SK-N-SH treated with all-trans-retinoic acid at 6 μM for 48 hours (cell line): ENCODE measurements at regions not wholly inside any gene's neighbourhood (a gene's known extent, or its start where the extent isn't known, plus 50 kb on each side); places are given as distances from the start of the nearest gene placed in this dataset.

Experiments used
- ATAC-seq: fragments of 200-7000 bp; cut with Tn5 transposase; 3 replicates; pipeline ENCODE4 v1.9.1; 2020; ENCODE audit warnings: mild to moderate bottlenecking, moderate library complexity
- ARNTL ChIP-seq: fragments of 450-650 bp; formaldehyde crosslinking; IDR thresholded peaks from 2 replicates; pipeline ENCODE4 v1.5.0; 2020; ENCODE audit warnings: low read depth, mild to moderate bottlenecking, moderate library complexity, borderline replicate concordance
- BACH2 ChIP-seq: fragments of 250-450 bp; sonication (Bioruptor Pico); IDR thresholded peaks from 2 replicates; pipeline ENCODE4 v1.9.0; 2021; ENCODE audit warnings: mild to moderate bottlenecking, borderline replicate concordance
- CSDC2 ChIP-seq: fragments of 250-450 bp; sonication (Bioruptor Pico); IDR thresholded peaks from 2 replicates; pipeline ENCODE4 v1.5.0; 2020; ENCODE audit warnings: mild to moderate bottlenecking, moderate library complexity
- ESRRG ChIP-seq: fragments of 250-450 bp; sonication (Bioruptor Pico); IDR thresholded peaks from 2 replicates; pipeline ENCODE4 v1.6.1; 2021; ENCODE audit warnings: mild to moderate bottlenecking
- GLIS3 ChIP-seq: fragments of 250-450 bp; sonication (Bioruptor Pico); IDR thresholded peaks from 2 replicates; pipeline ENCODE4 v1.5.0; 2020; ENCODE audit warnings: mild to moderate bottlenecking, moderate library complexity
- ISL1 ChIP-seq: fragments of 250-450 bp; sonication (Bioruptor Pico); IDR thresholded peaks from 2 replicates; pipeline ENCODE4 v2.1.2; 2022; ENCODE audit warnings: mild to moderate bottlenecking, moderate library complexity
- OSR1 ChIP-seq: fragments of 250-450 bp; sonication (Bioruptor Pico); IDR thresholded peaks from 2 replicates; pipeline ENCODE4 v1.8.0; 2022; ENCODE audit warnings: moderate library complexity, mild to moderate bottlenecking, inconsistent platforms
- PPARA ChIP-seq: fragments of 250-450 bp; sonication (Bioruptor Pico); IDR thresholded peaks from 2 replicates; pipeline ENCODE4 v1.5.0; 2020; ENCODE audit warnings: mild to moderate bottlenecking, borderline replicate concordance
- RARB ChIP-seq: fragments of 250-450 bp; sonication (Bioruptor Pico); IDR thresholded peaks from 2 replicates; pipeline ENCODE4 v1.8.0; 2021; ENCODE audit warnings: mild to moderate bottlenecking, moderate library complexity
- TCF4 ChIP-seq: fragments of 250-450 bp; sonication (Bioruptor Pico); IDR thresholded peaks from 2 replicates; pipeline ENCODE4 v1.8.0; 2021; ENCODE audit warnings: mild to moderate bottlenecking, moderate library complexity, borderline replicate concordance
- ZC3H10 ChIP-seq: fragments of 250-450 bp; sonication (Bioruptor Pico); IDR thresholded peaks from 2 replicates; pipeline ENCODE4 v1.5.1; 2021; ENCODE audit warnings: mild to moderate bottlenecking, moderate library complexity
- ZFP3 ChIP-seq: fragments of 250-450 bp; sonication (Bioruptor Pico); IDR thresholded peaks from 2 replicates; pipeline ENCODE4 v1.5.0; 2020; ENCODE audit warnings: mild to moderate bottlenecking, moderate library complexity
- ZNF565 ChIP-seq: fragments of 450-650 bp; formaldehyde crosslinking; conservative IDR thresholded peaks from 2 replicates; pipeline ENCODE4 v1.5.0; 2020; ENCODE audit warnings: low read depth, mild to moderate bottlenecking, moderate library complexity
- ZNF70 ChIP-seq: fragments of 450-650 bp; formaldehyde crosslinking; IDR thresholded peaks from 2 replicates; pipeline ENCODE4 v1.5.0; 2020; ENCODE audit warnings: mild to moderate bottlenecking, moderate library complexity
- ZNF8 ChIP-seq: fragments of 450-650 bp; formaldehyde crosslinking; IDR thresholded peaks from 2 replicates; pipeline ENCODE4 v1.5.0; 2020; ENCODE audit warnings: mild to moderate bottlenecking, moderate library complexity
- TF ChIP-seq, protein P1 (sequence below): fragments of 250-450 bp; sonication (Bioruptor Pico); IDR thresholded peaks from 2 replicates; pipeline ENCODE4 v1.5.1; 2021; ENCODE audit warnings: mild to moderate bottlenecking, moderate library complexity
- TF ChIP-seq, protein P2 (sequence below): fragments of 250-450 bp; sonication (Bioruptor Pico); IDR thresholded peaks from 2 replicates; pipeline ENCODE4 v1.5.0; 2020; ENCODE audit warnings: mild to moderate bottlenecking, moderate library complexity
- TF ChIP-seq, protein P3 (sequence below): fragments of 250-450 bp; sonication (Bioruptor Pico); IDR thresholded peaks from 2 replicates; pipeline ENCODE4 v1.8.0; 2021; ENCODE audit warnings: low read depth, mild to moderate bottlenecking, moderate library complexity, borderline replicate concordance
- TF ChIP-seq, protein P4 (sequence below): fragments of 250-450 bp; sonication (Bioruptor Pico); IDR thresholded peaks from 2 replicates; pipeline ENCODE4 v1.5.1; 2020; ENCODE audit warnings: low read depth, mild to moderate bottlenecking, moderate library complexity
- TF ChIP-seq, protein P5 (sequence below): fragments of 250-450 bp; sonication (Bioruptor Pico); IDR thresholded peaks from 2 replicates; pipeline ENCODE4 v1.8.0; 2020; ENCODE audit warnings: mild to moderate bottlenecking, moderate library complexity, borderline replicate concordance

DNA sequence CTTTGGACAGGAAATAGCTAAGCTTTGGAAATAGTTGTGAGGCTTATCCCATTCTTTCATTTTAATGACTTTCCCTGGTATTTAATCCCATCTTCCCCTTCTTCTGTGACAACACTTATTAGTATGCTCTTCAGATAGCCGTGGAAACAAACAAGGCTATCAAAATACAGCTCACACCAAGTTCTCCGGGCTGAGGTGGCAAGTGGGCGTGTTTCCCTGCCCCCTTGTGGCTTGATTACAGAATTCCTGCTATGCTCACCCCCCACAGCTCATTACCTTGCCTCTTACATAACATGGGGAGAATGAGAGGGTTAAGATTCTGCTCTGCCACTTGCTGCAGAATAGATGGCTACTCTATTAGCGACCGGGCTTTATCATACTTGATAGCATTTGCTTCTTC lies 437.1 kb upstream of the TLE4 start:
- ATAC-seq: no peak
- TF ChIP-seq ZC3H10 (CRISPR knock-in tag): no peak
- TF ChIP-seq, protein P1, sequence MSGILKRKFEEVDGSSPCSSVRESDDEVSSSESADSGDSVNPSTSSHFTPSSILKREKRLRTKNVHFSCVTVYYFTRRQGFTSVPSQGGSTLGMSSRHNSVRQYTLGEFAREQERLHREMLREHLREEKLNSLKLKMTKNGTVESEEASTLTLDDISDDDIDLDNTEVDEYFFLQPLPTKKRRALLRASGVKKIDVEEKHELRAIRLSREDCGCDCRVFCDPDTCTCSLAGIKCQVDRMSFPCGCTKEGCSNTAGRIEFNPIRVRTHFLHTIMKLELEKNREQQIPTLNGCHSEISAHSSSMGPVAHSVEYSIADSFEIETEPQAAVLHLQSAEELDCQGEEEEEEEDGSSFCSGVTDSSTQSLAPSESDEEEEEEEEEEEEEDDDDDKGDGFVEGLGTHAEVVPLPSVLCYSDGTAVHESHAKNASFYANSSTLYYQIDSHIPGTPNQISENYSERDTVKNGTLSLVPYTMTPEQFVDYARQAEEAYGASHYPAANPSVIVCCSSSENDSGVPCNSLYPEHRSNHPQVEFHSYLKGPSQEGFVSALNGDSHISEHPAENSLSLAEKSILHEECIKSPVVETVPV: no peak
- TF ChIP-seq ZNF565: no peak
- TF ChIP-seq ZNF70 (CRISPR knock-in tag): no peak
- TF ChIP-seq ESRRG (CRISPR knock-in tag): no peak
- TF ChIP-seq ARNTL (CRISPR knock-in tag): no peak
- no peak for TF ChIP-seq ISL1 (CRISPR knock-in tag)
- TF ChIP-seq, protein P2, sequence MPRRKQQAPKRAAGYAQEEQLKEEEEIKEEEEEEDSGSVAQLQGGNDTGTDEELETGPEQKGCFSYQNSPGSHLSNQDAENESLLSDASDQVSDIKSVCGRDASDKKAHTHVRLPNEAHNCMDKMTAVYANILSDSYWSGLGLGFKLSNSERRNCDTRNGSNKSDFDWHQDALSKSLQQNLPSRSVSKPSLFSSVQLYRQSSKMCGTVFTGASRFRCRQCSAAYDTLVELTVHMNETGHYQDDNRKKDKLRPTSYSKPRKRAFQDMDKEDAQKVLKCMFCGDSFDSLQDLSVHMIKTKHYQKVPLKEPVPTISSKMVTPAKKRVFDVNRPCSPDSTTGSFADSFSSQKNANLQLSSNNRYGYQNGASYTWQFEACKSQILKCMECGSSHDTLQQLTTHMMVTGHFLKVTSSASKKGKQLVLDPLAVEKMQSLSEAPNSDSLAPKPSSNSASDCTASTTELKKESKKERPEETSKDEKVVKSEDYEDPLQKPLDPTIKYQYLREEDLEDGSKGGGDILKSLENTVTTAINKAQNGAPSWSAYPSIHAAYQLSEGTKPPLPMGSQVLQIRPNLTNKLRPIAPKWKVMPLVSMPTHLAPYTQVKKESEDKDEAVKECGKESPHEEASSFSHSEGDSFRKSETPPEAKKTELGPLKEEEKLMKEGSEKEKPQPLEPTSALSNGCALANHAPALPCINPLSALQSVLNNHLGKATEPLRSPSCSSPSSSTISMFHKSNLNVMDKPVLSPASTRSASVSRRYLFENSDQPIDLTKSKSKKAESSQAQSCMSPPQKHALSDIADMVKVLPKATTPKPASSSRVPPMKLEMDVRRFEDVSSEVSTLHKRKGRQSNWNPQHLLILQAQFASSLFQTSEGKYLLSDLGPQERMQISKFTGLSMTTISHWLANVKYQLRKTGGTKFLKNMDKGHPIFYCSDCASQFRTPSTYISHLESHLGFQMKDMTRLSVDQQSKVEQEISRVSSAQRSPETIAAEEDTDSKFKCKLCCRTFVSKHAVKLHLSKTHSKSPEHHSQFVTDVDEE (CRISPR knock-in tag): no peak
- TF ChIP-seq, protein P3, sequence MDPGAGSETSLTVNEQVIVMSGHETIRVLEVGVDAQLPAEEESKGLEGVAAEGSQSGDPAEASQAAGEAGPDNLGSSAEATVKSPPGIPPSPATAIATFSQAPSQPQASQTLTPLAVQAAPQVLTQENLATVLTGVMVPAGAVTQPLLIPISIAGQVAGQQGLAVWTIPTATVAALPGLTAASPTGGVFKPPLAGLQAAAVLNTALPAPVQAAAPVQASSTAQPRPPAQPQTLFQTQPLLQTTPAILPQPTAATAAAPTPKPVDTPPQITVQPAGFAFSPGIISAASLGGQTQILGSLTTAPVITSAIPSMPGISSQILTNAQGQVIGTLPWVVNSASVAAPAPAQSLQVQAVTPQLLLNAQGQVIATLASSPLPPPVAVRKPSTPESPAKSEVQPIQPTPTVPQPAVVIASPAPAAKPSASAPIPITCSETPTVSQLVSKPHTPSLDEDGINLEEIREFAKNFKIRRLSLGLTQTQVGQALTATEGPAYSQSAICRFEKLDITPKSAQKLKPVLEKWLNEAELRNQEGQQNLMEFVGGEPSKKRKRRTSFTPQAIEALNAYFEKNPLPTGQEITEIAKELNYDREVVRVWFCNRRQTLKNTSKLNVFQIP (CRISPR knock-in tag): no peak
- TF ChIP-seq CSDC2 (CRISPR knock-in tag): no peak
- no peak for TF ChIP-seq PPARA (CRISPR knock-in tag)
- TF ChIP-seq BACH2 (CRISPR knock-in tag): no peak
- TF ChIP-seq, protein P4, sequence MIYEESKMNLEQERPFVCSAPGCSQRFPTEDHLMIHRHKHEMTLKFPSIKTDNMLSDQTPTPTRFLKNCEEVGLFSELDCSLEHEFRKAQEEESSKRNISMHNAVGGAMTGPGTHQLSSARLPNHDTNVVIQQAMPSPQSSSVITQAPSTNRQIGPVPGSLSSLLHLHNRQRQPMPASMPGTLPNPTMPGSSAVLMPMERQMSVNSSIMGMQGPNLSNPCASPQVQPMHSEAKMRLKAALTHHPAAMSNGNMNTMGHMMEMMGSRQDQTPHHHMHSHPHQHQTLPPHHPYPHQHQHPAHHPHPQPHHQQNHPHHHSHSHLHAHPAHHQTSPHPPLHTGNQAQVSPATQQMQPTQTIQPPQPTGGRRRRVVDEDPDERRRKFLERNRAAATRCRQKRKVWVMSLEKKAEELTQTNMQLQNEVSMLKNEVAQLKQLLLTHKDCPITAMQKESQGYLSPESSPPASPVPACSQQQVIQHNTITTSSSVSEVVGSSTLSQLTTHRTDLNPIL: no peak
- TF ChIP-seq RARB (CRISPR knock-in tag): no peak
- TF ChIP-seq ZFP3 (CRISPR knock-in tag): no peak

DNA sequence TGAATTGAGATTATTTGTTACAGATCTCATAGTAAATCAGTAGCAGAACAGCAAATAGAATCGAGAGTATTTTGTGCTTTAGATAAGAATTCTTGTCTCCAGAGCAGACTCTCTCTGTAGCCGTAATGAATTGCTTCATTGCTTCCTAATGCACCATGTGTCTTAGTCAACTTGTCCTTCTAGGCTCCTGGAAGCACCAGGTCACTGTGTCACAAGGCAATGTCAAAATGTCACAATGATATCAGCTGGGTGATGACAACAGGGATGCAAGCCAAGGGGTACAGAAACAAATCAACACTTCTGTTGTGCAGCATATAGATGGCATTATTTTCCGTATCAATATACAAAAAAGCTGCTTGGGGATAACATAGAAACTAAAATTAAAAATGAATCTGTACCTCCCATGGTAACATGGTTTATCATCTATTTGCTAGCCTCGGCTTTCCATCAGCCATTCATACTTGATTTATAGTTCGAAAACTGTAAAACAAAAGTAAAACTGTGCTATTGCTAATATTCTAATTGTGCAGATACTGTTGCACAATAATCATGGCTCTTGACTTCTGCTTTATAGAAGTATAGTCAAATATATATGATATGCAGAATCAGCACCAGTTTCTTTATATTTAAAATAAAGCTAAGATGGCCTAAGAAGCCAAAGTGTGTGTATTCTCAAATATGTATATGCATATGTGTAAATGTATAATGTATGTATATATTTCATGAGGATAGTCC lies 435.9 kb upstream of the TLE4 start:
- TF ChIP-seq CSDC2 (CRISPR knock-in tag) (no peak), ZNF565 (no peak), ESRRG (CRISPR knock-in tag) (no peak), BACH2 (CRISPR knock-in tag) (no peak), ZNF8 (CRISPR knock-in tag) (no peak), ZC3H10 (CRISPR knock-in tag) (no peak), GLIS3 (CRISPR knock-in tag) (no peak), PPARA (CRISPR knock-in tag) (no peak), TCF4 (CRISPR knock-in tag) (no peak)
- TF ChIP-seq, protein P5, sequence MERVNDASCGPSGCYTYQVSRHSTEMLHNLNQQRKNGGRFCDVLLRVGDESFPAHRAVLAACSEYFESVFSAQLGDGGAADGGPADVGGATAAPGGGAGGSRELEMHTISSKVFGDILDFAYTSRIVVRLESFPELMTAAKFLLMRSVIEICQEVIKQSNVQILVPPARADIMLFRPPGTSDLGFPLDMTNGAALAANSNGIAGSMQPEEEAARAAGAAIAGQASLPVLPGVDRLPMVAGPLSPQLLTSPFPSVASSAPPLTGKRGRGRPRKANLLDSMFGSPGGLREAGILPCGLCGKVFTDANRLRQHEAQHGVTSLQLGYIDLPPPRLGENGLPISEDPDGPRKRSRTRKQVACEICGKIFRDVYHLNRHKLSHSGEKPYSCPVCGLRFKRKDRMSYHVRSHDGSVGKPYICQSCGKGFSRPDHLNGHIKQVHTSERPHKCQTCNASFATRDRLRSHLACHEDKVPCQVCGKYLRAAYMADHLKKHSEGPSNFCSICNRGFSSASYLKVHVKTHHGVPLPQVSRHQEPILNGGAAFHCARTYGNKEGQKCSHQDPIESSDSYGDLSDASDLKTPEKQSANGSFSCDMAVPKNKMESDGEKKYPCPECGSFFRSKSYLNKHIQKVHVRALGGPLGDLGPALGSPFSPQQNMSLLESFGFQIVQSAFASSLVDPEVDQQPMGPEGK (CRISPR knock-in tag): no peak
- no peak for ATAC-seq

DNA sequence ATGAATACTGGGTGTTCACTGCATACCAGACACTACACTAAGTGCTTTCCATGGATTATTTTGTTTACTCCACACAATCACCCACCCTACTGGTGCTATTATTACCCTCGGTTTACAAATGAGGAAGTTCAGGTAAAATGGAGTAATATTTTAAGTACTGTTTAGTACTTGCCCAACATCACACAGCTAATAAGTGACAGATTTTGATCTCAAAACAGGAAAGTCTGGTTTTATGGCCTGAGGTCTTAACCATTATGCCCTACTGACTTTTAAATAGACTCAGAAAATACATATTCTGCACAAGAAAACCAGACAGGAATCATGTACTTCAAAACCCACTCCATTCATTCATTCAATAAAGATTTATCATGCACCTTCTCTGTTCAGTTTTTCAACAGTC lies 431.0 kb upstream of the TLE4 start:
- TF ChIP-seq, protein P1: no peak
- TF ChIP-seq RARB (CRISPR knock-in tag) (no peak), OSR1 (CRISPR knock-in tag) (no peak), ZNF70 (CRISPR knock-in tag) (no peak), ZNF8 (CRISPR knock-in tag) (no peak)
- TF ChIP-seq, protein P5 (CRISPR knock-in tag): no peak
- no peak for ATAC-seq
